ENCODE measurements at regions not wholly inside any gene's neighbourhood (a gene's known extent, or its start where the extent isn't known, plus 50 kb on each side); places are given as distances from the start of the nearest gene placed in this dataset.

DNA sequence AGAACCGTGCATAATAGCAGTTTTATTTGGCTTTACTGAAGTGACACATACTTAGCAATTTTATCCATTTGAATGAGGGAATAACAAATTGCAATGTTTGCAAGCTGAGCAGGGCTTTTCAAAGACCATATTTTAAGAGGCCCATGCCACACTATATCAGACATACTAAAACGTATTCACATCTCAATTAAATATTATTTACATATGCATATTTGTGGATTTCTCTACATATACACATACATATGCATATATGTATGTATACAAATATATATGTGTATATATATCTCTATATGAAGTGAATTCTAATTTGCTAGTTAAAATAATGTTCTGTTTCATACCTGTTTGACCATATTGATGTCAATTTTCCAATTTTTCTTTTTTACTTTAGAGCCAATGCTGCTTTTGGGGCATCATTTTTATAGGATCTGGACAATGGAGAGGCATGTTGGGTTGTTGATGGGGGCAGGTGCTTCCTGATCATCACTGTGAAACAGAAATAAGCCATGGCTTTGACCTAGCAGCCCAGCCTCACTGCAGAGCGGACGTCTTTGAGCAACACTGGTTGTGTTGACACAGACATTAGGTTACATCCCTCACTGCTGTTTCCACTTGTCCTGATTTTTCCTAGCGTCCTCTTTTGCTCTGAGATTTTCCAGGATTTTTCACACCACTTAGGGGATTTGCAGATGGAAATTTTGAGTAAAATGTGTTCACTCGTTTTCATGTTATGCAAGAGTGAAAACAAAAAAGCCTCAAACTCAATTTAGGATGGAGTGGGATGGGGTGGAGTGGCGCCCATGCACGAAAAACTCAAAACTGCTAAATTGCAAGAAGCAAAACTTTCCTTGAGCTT lies 56.9 kb downstream of the RDH14 start:
- no peak for DNase-seq

DNA sequence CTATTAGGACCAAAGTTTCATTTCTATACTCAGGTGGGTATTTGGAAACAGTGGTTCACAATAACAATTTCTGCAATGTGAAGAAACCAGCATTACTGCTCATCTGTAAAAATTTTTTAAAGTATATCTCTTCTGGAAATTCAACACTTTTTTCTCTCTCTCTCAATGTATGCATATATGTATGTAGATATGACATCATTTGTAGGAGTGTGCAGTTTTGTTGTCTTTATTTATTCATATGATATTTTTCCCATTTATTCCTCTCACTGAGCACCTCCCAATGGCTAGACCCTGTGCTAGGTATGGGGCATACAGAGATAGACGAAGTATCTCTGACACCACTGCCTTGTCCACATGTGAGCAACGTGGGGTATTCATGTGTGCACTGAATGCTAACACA lies 58.3 kb downstream of the RDH14 start:
- DNase-seq: no peak

GRCh38 chr2:18501729-18502128 lies 58.7 kb downstream of the RDH14 start:
- no peak for DNase-seq

GRCh38 chr2:18501156-18501555 lies 59.3 kb downstream of the RDH14 start:
- DNase-seq: no peak

DNA sequence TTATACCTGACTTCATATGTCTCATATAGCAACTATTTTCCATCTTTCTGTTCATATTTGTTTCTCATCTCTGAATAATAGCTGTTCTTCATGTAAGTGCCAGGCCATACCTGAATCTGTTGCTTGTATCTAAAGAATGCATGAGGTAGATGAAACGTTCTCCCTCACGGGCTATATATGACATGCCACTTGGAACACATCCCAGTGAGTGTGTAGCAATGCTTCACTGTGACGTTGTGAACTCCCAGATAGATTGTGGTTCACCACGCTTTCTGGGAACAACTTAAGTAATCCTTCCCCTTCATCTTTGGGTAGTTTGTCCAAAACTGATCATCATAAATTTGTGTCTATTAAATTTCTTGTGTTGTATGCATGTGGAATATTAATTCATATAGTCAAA lies 60.1 kb downstream of the RDH14 start:
- DNase-seq: no peak

- no peak for DNase-seq
Observed at GRCh38 chr2:18498531-18498930, 61.9 kb downstream of the RDH14 start.

DNA sequence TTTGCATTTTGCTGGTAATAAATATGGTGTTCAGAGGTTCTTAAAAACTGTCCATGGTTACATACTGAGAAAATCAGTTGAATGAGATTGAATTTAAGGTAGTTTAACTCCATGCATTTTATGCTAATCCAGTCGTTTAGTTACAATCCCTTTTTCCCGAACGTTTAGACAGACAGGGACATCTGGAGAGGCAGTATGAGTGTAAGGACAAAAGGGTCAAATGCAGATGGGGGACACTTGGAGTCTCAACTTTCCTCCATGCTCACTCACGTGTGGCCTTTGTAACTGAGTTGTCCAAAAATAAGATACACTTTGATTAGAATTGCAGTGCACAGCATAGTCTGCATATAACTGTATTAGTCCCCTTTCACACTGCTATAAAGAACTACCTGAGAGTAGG lies 63.9 kb downstream of the RDH14 start:
- no peak for DNase-seq

GRCh38 chr2:18495058-18495457 lies 65.4 kb downstream of the RDH14 start:
- DNase-seq: no peak

DNA sequence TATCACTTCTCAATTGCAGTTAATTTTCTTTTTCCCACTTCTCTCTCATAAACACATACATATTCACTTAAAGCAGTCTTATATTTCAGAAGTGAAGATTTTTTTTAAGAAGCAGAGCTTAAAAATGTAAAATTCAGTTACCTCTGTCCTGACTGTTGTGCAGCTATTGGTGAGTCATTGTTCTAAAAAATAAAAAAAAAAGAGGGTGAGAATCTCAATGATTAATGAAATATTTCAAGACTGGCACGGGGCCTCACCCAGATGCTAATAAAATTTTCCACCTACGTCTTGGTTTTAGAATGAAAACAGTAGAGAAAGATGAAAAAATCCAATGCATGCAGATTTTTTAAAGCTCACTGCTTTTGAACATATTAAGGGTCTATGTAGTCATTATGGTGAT lies 67.7 kb downstream of the RDH14 start:
- DNase-seq: no peak

DNA sequence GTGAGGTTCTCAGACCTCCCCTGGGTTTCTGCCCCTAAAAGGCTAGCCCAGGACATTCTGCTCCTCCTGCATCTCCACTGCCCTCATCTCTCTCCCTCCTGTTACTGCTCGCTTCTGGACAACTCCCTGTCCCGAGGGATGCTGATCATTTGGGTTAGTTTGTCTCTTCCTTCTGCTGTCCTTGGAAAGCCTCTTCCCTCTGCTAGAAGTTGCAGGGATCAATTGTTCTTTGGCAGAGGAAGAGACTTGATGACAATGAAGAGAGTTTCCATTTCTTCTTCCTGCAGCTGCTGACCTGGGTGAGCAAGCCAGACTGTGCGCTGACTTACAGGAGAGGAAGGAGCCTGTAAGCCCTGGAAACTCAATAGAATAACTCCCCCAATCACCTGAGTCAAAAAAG lies 68.9 kb downstream of the RDH14 start:
- DNase-seq: no peak

DNA sequence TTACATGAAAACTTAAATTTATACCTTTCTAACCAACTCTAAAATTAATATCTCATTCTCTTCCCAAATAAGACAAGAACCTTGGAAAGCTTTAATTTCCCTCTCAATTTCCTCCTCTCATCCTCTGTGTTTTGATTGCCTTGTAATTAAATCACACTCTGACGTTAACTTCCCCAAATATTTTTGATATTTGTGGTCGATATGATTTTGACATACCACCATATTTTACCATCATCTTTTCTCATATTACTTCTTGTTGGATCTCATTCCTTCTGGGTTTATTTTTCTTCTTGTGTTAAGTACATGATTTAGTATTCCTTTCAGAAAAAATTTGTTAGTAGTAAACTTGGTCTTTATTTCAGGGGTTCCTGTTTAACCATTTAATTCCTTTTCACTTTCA lies 69.6 kb downstream of the RDH14 start:
- DNase-seq: no peak

DNA sequence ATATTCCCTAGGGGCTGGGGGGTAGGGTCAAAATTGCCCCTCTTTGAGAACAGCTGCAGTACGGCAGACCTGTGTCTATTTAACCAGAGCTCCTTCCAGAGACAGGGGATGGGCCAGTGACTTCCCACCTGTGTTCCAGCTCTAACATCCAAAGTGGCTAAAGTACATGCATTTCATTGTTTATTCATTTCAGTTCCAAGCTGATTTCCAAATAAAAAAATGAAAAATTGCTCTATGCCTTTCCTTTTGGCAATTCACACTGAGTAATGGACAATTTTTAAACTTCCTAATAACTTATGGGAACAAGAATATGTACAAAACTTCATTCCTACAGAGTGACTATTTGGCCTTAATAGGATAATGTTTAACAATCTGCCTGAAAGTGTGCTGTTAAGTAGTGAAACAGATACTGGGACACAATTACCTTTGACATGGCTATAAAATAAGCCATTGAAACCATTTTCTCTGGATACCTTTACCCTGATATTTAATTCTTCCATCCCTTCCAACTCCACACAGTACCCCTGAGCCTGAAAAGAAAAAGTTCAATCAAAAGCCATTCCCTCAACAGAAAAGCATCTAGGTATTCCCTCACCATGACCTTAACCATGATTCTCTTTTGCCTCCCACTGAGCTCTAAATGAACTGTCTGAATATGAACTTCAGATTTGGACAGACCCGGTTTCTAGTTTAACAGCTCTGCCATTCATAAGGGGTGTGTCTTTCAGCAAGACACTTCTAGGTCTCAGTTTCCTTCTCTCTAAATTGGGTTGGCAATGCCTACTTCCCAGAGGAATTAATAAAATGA lies 73.1 kb downstream of the RDH14 start:
- no peak for DNase-seq

DNA sequence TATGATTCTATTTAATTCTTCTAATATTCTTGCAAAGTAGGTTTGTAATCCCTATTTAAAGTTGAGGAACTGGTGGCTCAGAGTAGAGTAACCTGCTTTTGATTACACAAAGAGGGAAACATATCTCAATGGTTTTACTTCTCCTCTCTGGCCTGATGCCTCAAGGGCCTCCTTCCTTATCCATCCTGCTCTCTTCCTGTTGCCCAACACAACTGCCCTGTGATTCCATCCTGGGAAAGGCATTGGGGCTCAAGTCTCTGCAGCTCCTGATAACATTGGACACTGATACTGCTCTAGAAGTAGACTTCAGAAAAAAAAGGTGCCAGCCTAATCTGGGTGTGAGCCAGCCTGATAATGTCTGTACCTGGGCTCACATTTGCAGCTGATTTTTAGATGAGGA lies 75.8 kb downstream of the RDH14 start:
- DNase-seq: no peak

GRCh38 chr2:18483896-18484295 lies 76.6 kb downstream of the RDH14 start:
- no peak for DNase-seq

GRCh38 chr2:18482666-18483065 lies 77.8 kb downstream of the RDH14 start:
- DNase-seq: no peak

- DNase-seq: no peak
Observed at GRCh38 chr2:18479947-18480369, 80.5 kb downstream of the RDH14 start.

DNA sequence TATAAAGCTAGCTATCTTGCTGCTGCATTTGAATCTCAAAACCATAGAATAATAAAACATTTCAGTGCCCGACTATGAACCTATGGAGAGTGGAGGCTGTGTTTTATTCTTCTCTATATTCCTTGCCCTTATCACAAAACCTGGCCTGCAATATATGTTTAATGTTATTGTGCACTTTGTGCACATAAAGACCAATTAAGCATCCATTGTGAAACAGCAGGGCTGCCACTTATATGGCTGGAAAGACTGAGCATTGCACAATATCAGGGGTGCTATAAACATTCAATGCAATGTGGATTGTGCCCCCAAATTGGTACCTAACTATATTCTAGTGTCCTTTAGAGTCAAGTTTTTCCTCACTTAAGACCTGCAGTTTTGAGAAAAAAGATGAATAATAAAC lies 83.2 kb downstream of the RDH14 start:
- no peak for DNase-seq

- DNase-seq: no peak
Observed at GRCh38 chr2:18476484-18476883, 84.0 kb downstream of the RDH14 start.

- DNase-seq: no peak
Observed at GRCh38 chr2:18475884-18476283, 84.6 kb downstream of the RDH14 start.

DNA sequence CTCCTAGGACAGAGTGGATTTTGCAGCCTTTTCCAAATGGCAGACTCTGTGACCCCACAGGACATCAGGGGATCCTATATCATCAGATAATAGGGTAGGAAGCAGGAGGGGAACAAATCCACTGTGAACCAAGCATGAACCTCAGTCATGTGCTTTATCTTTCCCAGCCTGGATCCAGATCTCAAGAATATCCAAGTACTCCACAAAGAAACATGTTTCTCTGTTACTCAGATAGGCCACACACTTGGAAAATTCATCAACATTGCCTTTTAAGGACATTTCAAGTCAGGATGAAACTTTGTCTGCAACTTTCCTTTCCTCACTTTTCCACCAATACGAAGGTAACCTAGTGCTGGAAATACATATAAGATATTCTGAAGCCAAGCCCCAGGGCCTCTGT lies 85.8 kb downstream of the RDH14 start:
- DNase-seq: no peak

GRCh38 chr2:18473241-18474181 lies 86.9 kb downstream of the RDH14 start:
- no peak for DNase-seq

DNA sequence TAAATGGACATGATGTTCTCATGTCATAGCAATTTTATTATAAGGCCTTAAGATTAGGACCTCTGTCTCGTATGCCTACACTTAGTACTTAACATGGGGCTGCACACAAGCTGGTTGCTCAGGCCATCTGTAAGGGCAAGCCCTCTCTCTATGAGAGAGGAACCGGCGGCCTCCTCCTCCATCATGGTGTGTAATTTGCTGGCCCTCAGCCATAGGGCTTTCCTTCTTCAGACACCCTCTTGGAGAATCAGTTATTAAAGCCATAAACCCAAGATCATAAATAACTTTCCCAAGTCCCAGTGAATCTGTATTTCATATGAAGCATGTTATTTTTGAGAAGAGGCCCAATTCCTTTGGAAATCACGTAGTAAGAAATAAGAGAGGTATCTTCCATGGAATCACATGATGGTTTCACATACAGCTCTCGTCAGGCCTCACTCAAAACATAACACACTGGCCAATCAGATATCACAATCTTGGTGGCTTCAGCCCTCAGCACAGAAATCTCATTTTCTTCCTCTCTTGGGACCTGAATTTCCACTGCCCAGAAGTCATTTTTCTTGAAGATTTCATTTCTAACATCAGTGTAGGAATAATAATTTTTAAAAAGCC lies 92.6 kb downstream of the RDH14 start:
- DNase-seq: no peak

- no peak for DNase-seq
Observed at GRCh38 chr2:18465979-18466378, 94.5 kb downstream of the RDH14 start.
